ENCODE measurements at regions not wholly inside any gene's neighbourhood (a gene's known extent, or its start where the extent isn't known, plus 50 kb on each side); places are given as distances from the start of the nearest gene placed in this dataset.

DNA sequence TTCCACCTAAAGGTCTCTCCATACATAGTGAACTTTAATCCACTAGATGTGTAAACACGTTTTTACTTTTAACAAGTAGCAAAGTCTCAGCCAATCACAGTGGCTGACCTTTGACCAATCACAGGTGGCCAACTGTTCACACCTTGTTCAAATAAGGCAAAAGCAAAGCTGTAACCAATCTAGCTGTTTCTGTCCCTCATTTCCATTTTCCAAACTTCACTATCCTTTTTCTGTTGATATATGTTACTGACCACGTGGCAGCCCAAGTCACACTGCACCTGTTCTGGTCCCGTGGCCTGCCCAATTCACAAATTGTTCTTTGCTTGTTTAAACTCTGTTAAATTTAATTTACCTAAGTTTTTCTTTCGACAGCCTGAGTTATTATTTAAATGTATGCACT, 393.5 kb upstream of the NETO1 start:
- TF ChIP-seq, protein P1, sequence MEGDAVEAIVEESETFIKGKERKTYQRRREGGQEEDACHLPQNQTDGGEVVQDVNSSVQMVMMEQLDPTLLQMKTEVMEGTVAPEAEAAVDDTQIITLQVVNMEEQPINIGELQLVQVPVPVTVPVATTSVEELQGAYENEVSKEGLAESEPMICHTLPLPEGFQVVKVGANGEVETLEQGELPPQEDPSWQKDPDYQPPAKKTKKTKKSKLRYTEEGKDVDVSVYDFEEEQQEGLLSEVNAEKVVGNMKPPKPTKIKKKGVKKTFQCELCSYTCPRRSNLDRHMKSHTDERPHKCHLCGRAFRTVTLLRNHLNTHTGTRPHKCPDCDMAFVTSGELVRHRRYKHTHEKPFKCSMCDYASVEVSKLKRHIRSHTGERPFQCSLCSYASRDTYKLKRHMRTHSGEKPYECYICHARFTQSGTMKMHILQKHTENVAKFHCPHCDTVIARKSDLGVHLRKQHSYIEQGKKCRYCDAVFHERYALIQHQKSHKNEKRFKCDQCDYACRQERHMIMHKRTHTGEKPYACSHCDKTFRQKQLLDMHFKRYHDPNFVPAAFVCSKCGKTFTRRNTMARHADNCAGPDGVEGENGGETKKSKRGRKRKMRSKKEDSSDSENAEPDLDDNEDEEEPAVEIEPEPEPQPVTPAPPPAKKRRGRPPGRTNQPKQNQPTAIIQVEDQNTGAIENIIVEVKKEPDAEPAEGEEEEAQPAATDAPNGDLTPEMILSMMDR (IDR thresholded peaks at IDR 0.05; ENCODE audit: unreplicated experiment) = no peak
- DNase-seq (ENCODE audit: low spot score, unreplicated experiment) = no peak
- H3K4me1 Mint-ChIP-seq (ENCODE audit: low read depth) = peaks cover 7% of the 10 kb centered on the region
- H3K9me3 Mint-ChIP-seq (ENCODE audit: low read depth) = peaks cover 11% of the 10 kb centered on the region
- H3K36me3 Mint-ChIP-seq (ENCODE audit: insufficient read depth) = peaks cover 2% of the 10 kb centered on the region
- H3K27me3 Mint-ChIP-seq = no peaks in the 10 kb centered on the region
- H3K4me3 Mint-ChIP-seq (ENCODE audit: low read depth) = no peak overlapping the region
- H3K27ac Mint-ChIP-seq = no peak overlapping the region

DNA sequence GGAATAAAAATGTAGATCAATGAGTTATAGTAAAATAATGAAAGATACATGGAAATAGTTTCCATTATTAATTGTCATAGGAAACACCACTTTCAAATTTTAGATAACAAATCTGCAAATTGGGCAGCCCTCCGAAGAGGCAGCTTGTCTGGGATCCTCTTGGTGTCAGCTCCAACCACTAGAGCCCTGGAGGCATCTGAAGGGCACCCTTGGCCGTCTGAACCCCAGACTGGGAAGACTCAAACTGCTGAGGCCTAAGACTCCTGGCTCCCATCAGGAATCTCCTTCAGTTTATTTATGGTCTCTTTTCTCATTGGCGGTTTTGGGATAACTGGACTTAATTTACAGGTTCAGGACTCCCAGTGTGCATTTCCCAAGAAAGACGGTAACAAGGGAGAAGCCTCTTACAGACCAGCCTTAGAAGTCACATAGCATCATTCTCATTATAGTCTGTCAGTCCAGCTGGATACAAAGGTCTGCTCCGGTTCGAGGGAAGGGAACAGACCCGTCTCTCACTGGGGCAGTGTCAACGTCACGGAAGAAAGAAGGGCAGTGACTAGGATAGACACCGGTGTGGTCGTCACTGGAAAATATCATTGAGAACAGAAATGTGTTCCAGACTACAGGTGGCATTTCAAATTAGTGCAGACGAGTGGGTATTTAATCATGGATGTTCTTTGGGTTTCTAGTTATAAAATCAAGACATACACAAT, 390.7 kb upstream of the NETO1 start:
- DNase-seq (ENCODE audit: low spot score, unreplicated experiment) = no peak
- H3K4me3 Mint-ChIP-seq (ENCODE audit: low read depth) = no peak overlapping the region
- H3K27me3 Mint-ChIP-seq = no peaks in the 10 kb centered on the region
- peaks cover 11% of the 10 kb centered on the region for H3K9me3 Mint-ChIP-seq (ENCODE audit: low read depth)
- H3K36me3 Mint-ChIP-seq (ENCODE audit: insufficient read depth) = peaks cover 2% of the 10 kb centered on the region
- H3K4me1 Mint-ChIP-seq (ENCODE audit: low read depth) = peaks cover 7% of the 10 kb centered on the region
- no peak overlapping the region for H3K27ac Mint-ChIP-seq
- TF ChIP-seq, protein P1 (IDR thresholded peaks at IDR 0.05; ENCODE audit: unreplicated experiment) = no peak

DNA sequence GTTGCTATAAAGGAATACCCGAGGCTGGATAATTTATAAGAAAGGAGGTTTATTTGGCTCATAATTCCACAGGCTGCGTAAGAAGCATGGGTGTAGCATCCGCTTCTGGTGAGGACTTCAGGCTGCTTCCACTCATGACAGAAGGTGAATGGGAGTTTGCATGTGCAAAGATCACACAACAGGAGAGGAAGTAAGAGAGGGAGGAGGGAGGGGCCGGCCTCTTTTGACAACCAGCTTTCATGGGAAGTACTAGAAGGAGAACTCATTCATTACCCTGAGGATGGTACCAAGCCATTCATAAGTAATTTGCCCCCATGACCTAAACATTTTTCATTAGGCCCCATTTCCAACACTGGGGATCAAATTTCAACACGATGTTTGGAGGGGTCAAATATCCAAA, 386.8 kb upstream of the NETO1 start:
- Mint-ChIP-seq H3K27me3 (no peaks in the 10 kb centered on the region), H3K4me1 (ENCODE audit: low read depth) (peaks cover 5% of the 10 kb centered on the region), H3K36me3 (ENCODE audit: insufficient read depth) (no peaks in the 10 kb centered on the region), H3K4me3 (ENCODE audit: low read depth) (no peak overlapping the region), H3K27ac (no peak overlapping the region), H3K9me3 (ENCODE audit: low read depth) (peaks cover 3% of the 10 kb centered on the region)
- no peak for DNase-seq (ENCODE audit: low spot score, unreplicated experiment)
- TF ChIP-seq, protein P1 (IDR thresholded peaks at IDR 0.05; ENCODE audit: unreplicated experiment) = no peak

DNA sequence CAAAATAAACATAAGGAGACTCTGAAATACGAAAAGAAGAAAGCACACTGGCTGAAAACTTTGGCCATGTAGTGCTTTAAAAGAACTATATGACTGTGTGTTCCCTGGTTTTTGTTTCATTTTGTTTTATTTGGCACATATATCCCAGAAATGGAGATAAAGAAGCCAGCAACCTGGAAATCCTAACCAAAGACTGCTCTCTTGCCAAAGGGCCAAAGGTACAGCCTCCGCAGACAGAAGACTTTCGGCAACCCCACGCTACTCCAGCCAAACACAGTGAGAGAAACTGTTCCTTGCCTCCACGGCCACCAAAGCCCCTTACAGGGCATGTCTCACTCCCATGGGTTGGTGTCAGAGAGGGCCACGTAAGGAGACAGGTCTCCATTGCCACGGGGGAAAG, 381.2 kb upstream of the NETO1 start:
- TF ChIP-seq, protein P1 (IDR thresholded peaks at IDR 0.05; ENCODE audit: unreplicated experiment) = no peak
- Mint-ChIP-seq H3K4me1 (ENCODE audit: low read depth) (peaks cover 4% of the 10 kb centered on the region), H3K36me3 (ENCODE audit: insufficient read depth) (no peaks in the 10 kb centered on the region), H3K27me3 (no peaks in the 10 kb centered on the region), H3K4me3 (ENCODE audit: low read depth) (no peak overlapping the region), H3K27ac (no peak overlapping the region), H3K9me3 (ENCODE audit: low read depth) (peaks cover 7% of the 10 kb centered on the region)
- DNase-seq (ENCODE audit: low spot score, unreplicated experiment) = no peak

DNA sequence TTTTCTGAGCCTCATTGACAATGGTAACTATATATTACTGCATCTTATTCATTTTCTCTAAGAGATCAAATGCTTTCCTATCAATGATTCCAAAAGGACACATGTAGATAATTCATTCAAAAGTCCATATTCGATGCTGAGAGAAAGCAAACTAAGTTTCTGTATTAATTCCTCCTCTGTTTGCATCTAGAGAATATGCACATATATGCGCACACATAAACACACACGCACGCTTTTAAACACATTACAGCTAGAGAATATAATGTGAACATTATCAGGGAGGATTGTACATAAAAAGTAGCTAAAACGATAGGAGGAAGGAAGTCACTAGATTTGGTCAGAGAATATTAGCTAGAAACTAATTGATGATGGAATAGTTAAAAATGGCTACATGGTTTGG, 379.0 kb upstream of the NETO1 start:
- H3K36me3 Mint-ChIP-seq (ENCODE audit: insufficient read depth) = no peaks in the 10 kb centered on the region
- peaks cover 12% of the 10 kb centered on the region for H3K9me3 Mint-ChIP-seq (ENCODE audit: low read depth)
- TF ChIP-seq, protein P1 (IDR thresholded peaks at IDR 0.05; ENCODE audit: unreplicated experiment) = no peak
- no peak for DNase-seq (ENCODE audit: low spot score, unreplicated experiment)
- H3K4me3 Mint-ChIP-seq (ENCODE audit: low read depth) = no peak overlapping the region
- H3K4me1 Mint-ChIP-seq (ENCODE audit: low read depth) = peaks cover 4% of the 10 kb centered on the region
- H3K27me3 Mint-ChIP-seq = no peaks in the 10 kb centered on the region
- no peak overlapping the region for H3K27ac Mint-ChIP-seq

Measured in progenitor cell of endocrine pancreas (in vitro differentiated cells).